ENCODE measurements at regions not wholly inside any gene's neighbourhood (a gene's known extent, or its start where the extent isn't known, plus 50 kb on each side); places are given as distances from the start of the nearest gene placed in this dataset.

DNA sequence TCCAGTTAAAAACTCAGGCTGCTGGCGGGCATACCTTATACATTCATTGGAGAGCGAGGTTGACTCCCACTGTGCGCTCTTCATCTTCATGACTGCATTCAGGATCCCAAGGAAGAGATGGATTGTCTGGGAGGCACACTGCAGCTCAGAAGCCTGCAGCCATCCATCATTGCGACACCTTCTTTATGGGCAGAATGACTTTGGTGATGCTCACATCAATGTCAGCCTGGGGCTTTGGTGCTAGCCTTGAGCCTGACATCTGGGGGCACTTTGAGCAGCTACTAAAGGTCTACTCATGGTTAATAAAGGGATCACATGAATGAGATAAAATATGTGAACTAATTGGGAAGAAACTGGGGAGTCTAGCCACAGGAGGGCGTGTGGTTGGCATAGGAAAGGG lies 229.3 kb downstream of the PRDM2 start:
- Mint-ChIP-seq H3K36me3 (ENCODE audit: low read depth) (no peaks in the 10 kb centered on the region), H3K4me3 (ENCODE audit: unreplicated experiment) (no peak overlapping the region), H3K4me1 (ENCODE audit: low read depth) (no peaks in the 10 kb centered on the region), H3K9me3 (ENCODE audit: low read depth) (peaks cover 5% of the 10 kb centered on the region), H3K27ac (ENCODE audit: unreplicated experiment) (no peak overlapping the region), H3K27me3 (ENCODE audit: low read depth) (peaks cover 5% of the 10 kb centered on the region)
- DNase-seq (ENCODE audit: low spot score): no peak
- TF ChIP-seq, protein P1, sequence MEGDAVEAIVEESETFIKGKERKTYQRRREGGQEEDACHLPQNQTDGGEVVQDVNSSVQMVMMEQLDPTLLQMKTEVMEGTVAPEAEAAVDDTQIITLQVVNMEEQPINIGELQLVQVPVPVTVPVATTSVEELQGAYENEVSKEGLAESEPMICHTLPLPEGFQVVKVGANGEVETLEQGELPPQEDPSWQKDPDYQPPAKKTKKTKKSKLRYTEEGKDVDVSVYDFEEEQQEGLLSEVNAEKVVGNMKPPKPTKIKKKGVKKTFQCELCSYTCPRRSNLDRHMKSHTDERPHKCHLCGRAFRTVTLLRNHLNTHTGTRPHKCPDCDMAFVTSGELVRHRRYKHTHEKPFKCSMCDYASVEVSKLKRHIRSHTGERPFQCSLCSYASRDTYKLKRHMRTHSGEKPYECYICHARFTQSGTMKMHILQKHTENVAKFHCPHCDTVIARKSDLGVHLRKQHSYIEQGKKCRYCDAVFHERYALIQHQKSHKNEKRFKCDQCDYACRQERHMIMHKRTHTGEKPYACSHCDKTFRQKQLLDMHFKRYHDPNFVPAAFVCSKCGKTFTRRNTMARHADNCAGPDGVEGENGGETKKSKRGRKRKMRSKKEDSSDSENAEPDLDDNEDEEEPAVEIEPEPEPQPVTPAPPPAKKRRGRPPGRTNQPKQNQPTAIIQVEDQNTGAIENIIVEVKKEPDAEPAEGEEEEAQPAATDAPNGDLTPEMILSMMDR (IDR thresholded peaks at IDR 0.05): no peak

DNA sequence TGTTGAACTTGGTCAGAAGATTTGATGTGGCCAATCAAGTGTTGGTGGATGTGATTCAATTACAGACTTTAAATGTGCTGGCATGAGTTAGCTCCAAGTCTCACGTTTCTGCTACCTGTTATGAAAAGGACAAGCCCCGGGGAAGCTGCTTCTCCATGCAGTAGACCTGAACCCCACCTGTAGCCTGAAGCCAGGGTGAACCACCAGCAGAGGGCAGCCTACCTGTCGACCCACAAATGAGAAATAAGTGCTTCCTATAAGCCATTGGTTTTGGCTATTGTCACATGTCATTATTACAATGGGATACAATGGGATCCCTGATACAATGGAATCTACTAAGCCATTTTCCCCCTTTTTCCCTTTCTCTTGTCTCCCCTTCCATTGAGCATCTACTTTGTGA lies 230.2 kb downstream of the PRDM2 start:
- H3K27ac Mint-ChIP-seq (ENCODE audit: unreplicated experiment): no peak overlapping the region
- H3K4me1 Mint-ChIP-seq (ENCODE audit: low read depth): no peaks in the 10 kb centered on the region
- TF ChIP-seq, protein P1 (IDR thresholded peaks at IDR 0.05): no peak
- peaks cover 4% of the 10 kb centered on the region for H3K9me3 Mint-ChIP-seq (ENCODE audit: low read depth)
- no peak overlapping the region for H3K4me3 Mint-ChIP-seq (ENCODE audit: unreplicated experiment)
- H3K36me3 Mint-ChIP-seq (ENCODE audit: low read depth): no peaks in the 10 kb centered on the region
- H3K27me3 Mint-ChIP-seq (ENCODE audit: low read depth): peaks cover 5% of the 10 kb centered on the region
- no peak for DNase-seq (ENCODE audit: low spot score)

DNA sequence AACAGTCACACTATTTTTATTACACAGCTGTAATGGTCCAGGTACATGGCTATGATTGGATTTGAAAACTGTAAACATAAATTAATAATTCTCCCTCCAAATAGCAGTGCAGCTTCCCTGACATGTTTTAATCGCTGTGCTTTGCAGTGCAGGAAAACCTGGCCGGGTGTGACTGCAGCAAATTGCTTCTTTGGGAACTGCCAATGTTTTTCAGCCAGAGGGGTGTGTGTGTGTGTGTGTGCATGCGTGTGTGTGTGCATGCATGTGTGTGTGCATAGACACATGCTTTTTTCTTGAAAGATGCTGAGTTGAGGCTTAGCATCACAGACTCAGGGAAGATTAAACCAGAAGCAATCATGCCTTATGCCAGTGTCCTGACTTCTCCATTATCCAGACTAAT lies 231.2 kb downstream of the PRDM2 start:
- Mint-ChIP-seq H3K36me3 (ENCODE audit: low read depth) (no peaks in the 10 kb centered on the region), H3K27me3 (ENCODE audit: low read depth) (peaks cover 5% of the 10 kb centered on the region), H3K4me1 (ENCODE audit: low read depth) (no peaks in the 10 kb centered on the region), H3K27ac (ENCODE audit: unreplicated experiment) (no peak overlapping the region), H3K4me3 (ENCODE audit: unreplicated experiment) (no peak overlapping the region), H3K9me3 (ENCODE audit: low read depth) (no peaks in the 10 kb centered on the region)
- no peak for DNase-seq (ENCODE audit: low spot score)
- TF ChIP-seq, protein P1 (IDR thresholded peaks at IDR 0.05): no peak

DNA sequence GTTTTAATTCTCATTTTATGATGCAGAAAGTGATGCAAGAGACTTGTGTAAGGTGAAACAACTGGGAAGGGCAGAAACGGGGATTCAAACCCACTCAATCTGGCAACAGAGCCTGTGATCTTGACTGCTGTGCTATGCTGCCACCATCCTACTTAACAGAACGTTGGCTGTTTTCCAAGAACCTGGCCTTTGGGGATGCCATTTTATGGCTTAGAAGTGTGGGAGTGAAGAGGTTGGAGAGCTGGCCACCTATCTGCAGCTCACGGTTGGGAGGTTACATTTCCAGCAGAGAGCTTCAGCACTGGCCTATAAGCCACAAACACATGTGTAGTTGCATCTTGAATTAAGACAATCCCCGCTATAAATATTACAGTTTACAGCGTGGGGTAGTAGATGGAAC lies 235.3 kb downstream of the PRDM2 start:
- TF ChIP-seq, protein P1 (IDR thresholded peaks at IDR 0.05): no peak
- Mint-ChIP-seq H3K9me3 (ENCODE audit: low read depth) (no peaks in the 10 kb centered on the region), H3K27me3 (ENCODE audit: low read depth) (peaks cover 3% of the 10 kb centered on the region), H3K36me3 (ENCODE audit: low read depth) (no peaks in the 10 kb centered on the region), H3K27ac (ENCODE audit: unreplicated experiment) (no peak overlapping the region), H3K4me1 (ENCODE audit: low read depth) (no peaks in the 10 kb centered on the region), H3K4me3 (ENCODE audit: unreplicated experiment) (no peak overlapping the region)
- DNase-seq (ENCODE audit: low spot score): no peak

DNA sequence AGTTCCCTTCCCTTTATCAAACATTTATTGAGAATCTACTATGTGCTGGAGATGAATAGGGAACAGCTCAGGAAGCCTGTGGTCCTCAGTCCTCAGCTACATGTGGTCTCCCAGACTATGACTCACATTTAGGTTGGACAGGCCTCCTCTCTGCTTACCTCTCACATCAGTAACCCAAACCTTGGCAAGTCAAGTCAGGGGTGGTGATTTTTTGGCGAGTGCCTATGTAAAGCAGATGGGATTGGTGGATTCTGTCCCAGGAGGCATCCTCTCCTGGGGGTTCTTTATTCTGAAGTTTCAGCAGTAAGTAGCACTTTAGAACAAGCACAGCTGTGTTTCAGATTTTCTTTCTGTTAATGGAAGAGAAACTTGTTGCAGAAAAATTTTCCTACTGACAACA lies 241.3 kb downstream of the PRDM2 start:
- H3K27ac Mint-ChIP-seq (ENCODE audit: unreplicated experiment): no peak overlapping the region
- H3K36me3 Mint-ChIP-seq (ENCODE audit: low read depth): peaks cover 2% of the 10 kb centered on the region
- TF ChIP-seq, protein P1 (IDR thresholded peaks at IDR 0.05): no peak
- no peaks in the 10 kb centered on the region for H3K4me1 Mint-ChIP-seq (ENCODE audit: low read depth)
- peaks cover 9% of the 10 kb centered on the region for H3K9me3 Mint-ChIP-seq (ENCODE audit: low read depth)
- no peak overlapping the region for H3K4me3 Mint-ChIP-seq (ENCODE audit: unreplicated experiment)
- no peak for DNase-seq (ENCODE audit: low spot score)
- no peaks in the 10 kb centered on the region for H3K27me3 Mint-ChIP-seq (ENCODE audit: low read depth)

All from chondrocyte (in vitro differentiated cells).